Transverse colon (tissue), 4 donors: ENCODE measurements at regions not wholly inside any gene's neighbourhood (a gene's known extent, or its start where the extent isn't known, plus 50 kb on each side); places are given as distances from the start of the nearest gene placed in this dataset.

Experiments
- DNase-seq: peaks from one replicate; pipeline ENCODE4 v3.0.0-alpha.2; 2019
- H3K27ac ChIP-seq, 4 donors: fragments of 200-600 bp; sonication (generic); 2 replicates each; pipeline ENCODE4 v1.5.1; 2016 to 2018; ENCODE audit warnings: inconsistent platforms in 4 of 4
- H3K27me3 ChIP-seq: fragments of 200-600 bp; sonication (generic); 2 replicates; pipeline ENCODE4 v1.5.1; 2017; ENCODE audit warnings: inconsistent platforms
- H3K36me3 ChIP-seq, 4 donors: fragments of 200-600 bp; sonication (generic); 2 replicates each; pipeline ENCODE4 v1.5.1; 2017 to 2019; ENCODE audit warnings: inconsistent platforms in 4 of 4
- H3K4me1 ChIP-seq, 4 donors: fragments of 200-600 bp; sonication (generic); 2 replicates each; pipeline ENCODE4 v1.5.1; 2017 to 2020; ENCODE audit warnings: inconsistent platforms in 4 of 4
- H3K4me3 ChIP-seq, 4 donors: fragments of 200-600 bp; sonication (generic); 1 replicate in 1 of 4; 2 replicates in 3 of 4; pipeline versions ENCODE4 v1.5.1 to v1.6.1; 2017 to 2019; ENCODE audit warnings: inconsistent platforms in 4 of 4
- H3K9me3 ChIP-seq, 2 donors: fragments of 200-600 bp; sonication (generic); 2 replicates each; pipeline ENCODE4 v1.5.1; 2017 to 2019; ENCODE audit warnings: inconsistent platforms in 2 of 2
- CTCF ChIP-seq, 5 experiments: fragments of 200-600 bp in 3 of 5; fragments of 450-650 bp in 2 of 5; sonication (generic) in 3 of 5; IDR thresholded peaks; 1 replicate in 2 of 5; 2 replicates in 3 of 5; pipeline ENCODE4 v1.5.1; 2016 to 2017; ENCODE audit warnings: antibody characterized with exemption in 5 of 5, inconsistent platforms in 3 of 5, mild to moderate bottlenecking in 2 of 5, moderate library complexity in 1 of 5
- EP300 ChIP-seq: sonication (generic); formaldehyde crosslinking; IDR thresholded peaks from one replicate; pipeline ENCODE4 v1.6.1; 2017; ENCODE audit warnings: antibody characterized with exemption, low read depth
- POLR2A ChIP-seq: fragments of 450-650 bp; IDR thresholded peaks from one replicate; pipeline ENCODE4 v1.6.1; 2016; ENCODE audit warnings: antibody characterized with exemption, mild to moderate bottlenecking, moderate library complexity
- POLR2AphosphoS5 ChIP-seq, 3 donors: sonication (generic); formaldehyde crosslinking; IDR thresholded peaks; one replicate each; pipeline ENCODE4 v1.6.1; 2016; ENCODE audit warnings: antibody characterized with exemption in 3 of 3
- WGBS, 2 donors: methylation state at CpG; one replicate each; pipeline ENCODE4 v1.1.5; 2018; ENCODE audit warnings: low coverage in 1 of 2; 5-methylcytosine and 5-hydroxymethylcytosine counted together
- in situ Hi-C, 4 donors: fragments of 200-750 bp; cut with MboI; loops; one replicate each; pipeline versions ENCODE4 v1.15.0 to v1.15.1; 2017; ENCODE audit warnings: low sequenced_read_pairs in 3 of 4, low pct_ligation_motif_present in 1 of 4, low pct_unique_long_range_greater_than_20kb in 1 of 4
- intact Hi-C: fragments of 100-400 bp; cut with DNase I; formaldehyde crosslinking; loops from one replicate; pipeline ENCODE4 v1.15.1; 2023; ENCODE audit warnings: low total_unique reads

- H3K27ac ChIP-seq: no peak overlapping the region
- H3K9me3 ChIP-seq: no peaks in the 10 kb centered on the region
- no peak for DNase-seq
- H3K4me1 ChIP-seq: peaks cover 6 to 15% (median 7%) of the 10 kb centered on the region in 4 donors
- in situ Hi-C loops (no loop called here), intact Hi-C loops (no loop called here)
- H3K36me3 ChIP-seq: no peaks in the 10 kb centered on the region
- no peak overlapping the region for H3K4me3 ChIP-seq
- no peaks in the 10 kb centered on the region for H3K27me3 ChIP-seq
- TF ChIP-seq POLR2AphosphoS5 (IDR thresholded peaks at IDR 0.05) (no peak), POLR2A (no peak), CTCF (IDR thresholded peaks at IDR 0.05) (no peak), EP300 (no peak)
- 79% methylated on average over 9 of the region's 9 CpGs; no CpG with 5 or more reads in 1 of the 2 donors for WGBS, 2 donors
Observed at GRCh38 chr6:170149681-170150589, 140.9 kb downstream of the DLL1 start.

- H3K36me3 ChIP-seq: no peaks in the 10 kb centered on the region
- no peaks in the 10 kb centered on the region for H3K27me3 ChIP-seq
- H3K4me3 ChIP-seq: no peak overlapping the region
- WGBS, 2 donors: 60 to 78% methylated on average over 1 to 17 of the region's 17 CpGs
- in situ Hi-C loops (no loop called here), intact Hi-C loops (no loop called here)
- H3K9me3 ChIP-seq: peaks cover 0 to 6% of the 10 kb centered on the region in 2 donors
- no peak overlapping the region for H3K27ac ChIP-seq
- no peak for DNase-seq
- H3K4me1 ChIP-seq: peaks cover 6 to 15% (median 7%) of the 10 kb centered on the region in 4 donors
- no peak for TF ChIP-seq CTCF (IDR thresholded peaks at IDR 0.05)
- no peak for TF ChIP-seq EP300
- TF ChIP-seq POLR2A: no peak
- TF ChIP-seq POLR2AphosphoS5 (IDR thresholded peaks at IDR 0.05): no peak
Observed at GRCh38 chr6:170148709-170149470, 142.0 kb downstream of the DLL1 start.

GRCh38 chr6:170147832-170148708 is 142.8 kb downstream of the DLL1 start:
- intact Hi-C loops: no loop called here
- WGBS, 2 donors: 60 to 70% methylated on average over 1 to 30 of the region's 30 CpGs
- H3K36me3 ChIP-seq: no peaks in the 10 kb centered on the region
- TF ChIP-seq POLR2AphosphoS5 (IDR thresholded peaks at IDR 0.05) (no peak), EP300 (no peak), CTCF (IDR thresholded peaks at IDR 0.05) (no peak), POLR2A (no peak)
- no peak overlapping the region for H3K4me3 ChIP-seq
- H3K4me1 ChIP-seq: peaks cover 5 to 11% (median 6%) of the 10 kb centered on the region in 4 donors
- DNase-seq: peak; percentile 28
- in situ Hi-C loops: no loop called here
- H3K27ac ChIP-seq: peak overlapping the region in 1 of 4 donors; percentile 19
- peaks cover 0 to 6% of the 10 kb centered on the region in 2 donors for H3K9me3 ChIP-seq
- no peaks in the 10 kb centered on the region for H3K27me3 ChIP-seq
